DMS53 treated with DMSO at 0.1 percent for 48 hours (cell line): ENCODE measurements at regions not wholly inside any gene's neighbourhood (a gene's known extent, or its start where the extent isn't known, plus 50 kb on each side); places are given as distances from the start of the nearest gene placed in this dataset.
A peak's percentile ranks its signal among the peaks of the same experiment; 100 is the strongest.

Source experiments
- DNase-seq: peaks from one replicate; lab custom pipeline; 2025; ENCODE audit not compliant: unreplicated experiment; lab: John Stamatoyannopoulos, UW

GRCh38 chr5:60340326-60340725 is 359.6 kb downstream of the DEPDC1B start:
- no peak for DNase-seq

- no peak for DNase-seq
Observed at GRCh38 chr5:60339691-60340201, 360.2 kb downstream of the DEPDC1B start.

- DNase-seq = no peak
Observed at GRCh38 chr5:60338846-60339245, 361.1 kb downstream of the DEPDC1B start.

- no peak for DNase-seq
Observed at GRCh38 chr5:60336491-60336890, 363.5 kb downstream of the DEPDC1B start.

- no peak for DNase-seq
Observed at GRCh38 chr5:60335913-60336312, 364.1 kb downstream of the DEPDC1B start.

GRCh38 chr5:60334281-60334713 is 365.7 kb downstream of the DEPDC1B start:
- no peak for DNase-seq

GRCh38 chr5:60333005-60333571 is 366.9 kb downstream of the DEPDC1B start:
- no peak for DNase-seq

GRCh38 chr5:60332244-60333004 is 367.5 kb downstream of the DEPDC1B start:
- peak; percentile 31 for DNase-seq

- DNase-seq = no peak
Observed at GRCh38 chr5:60330236-60330635, 369.7 kb downstream of the DEPDC1B start.

- DNase-seq = no peak
Observed at GRCh38 chr5:60325870-60326269, 374.1 kb downstream of the DEPDC1B start.

GRCh38 chr5:60323596-60323995 is 376.4 kb downstream of the DEPDC1B start:
- no peak for DNase-seq

GRCh38 chr5:60312098-60312497 is 387.9 kb downstream of the DEPDC1B start:
- no peak for DNase-seq

GRCh38 chr5:60299944-60300343 is 400.0 kb downstream of the DEPDC1B start:
- DNase-seq = no peak

GRCh38 chr5:60297658-60298057 is 402.3 kb downstream of the DEPDC1B start:
- no peak for DNase-seq

GRCh38 chr5:60295423-60295822 is 401.9 kb upstream of the PDE4D start:
- peak; percentile 48 for DNase-seq

- DNase-seq = no peak
Observed at GRCh38 chr5:60293518-60293917, 400.0 kb upstream of the PDE4D start.

GRCh38 chr5:60287174-60287771 is 393.7 kb upstream of the PDE4D start:
- peak; percentile 75 for DNase-seq

- no peak for DNase-seq
Observed at GRCh38 chr5:60285910-60286309, 392.4 kb upstream of the PDE4D start.

- no peak for DNase-seq
Observed at GRCh38 chr5:60280943-60281342, 387.4 kb upstream of the PDE4D start.

- no peak for DNase-seq
Observed at GRCh38 chr5:60277941-60278340, 384.4 kb upstream of the PDE4D start.

GRCh38 chr5:60274747-60275146 is 381.2 kb upstream of the PDE4D start:
- DNase-seq = no peak

- DNase-seq = no peak
Observed at GRCh38 chr5:60271517-60271916, 378.0 kb upstream of the PDE4D start.
